HUES6 (cell line): ENCODE measurements at regions not wholly inside any gene's neighbourhood (a gene's known extent, or its start where the extent isn't known, plus 50 kb on each side); places are given as distances from the start of the nearest gene placed in this dataset.
"Not testable (repeated sequence)": the region's sequence is repeated elsewhere in the genome, so short reads cannot be mapped to it uniquely, and the experiment has no call there.

Source experiments
- H3K27ac ChIP-seq: 2 replicates; pipeline ENCODE4 v1.7.0; 2013; ENCODE audit warnings: low read depth, mild to moderate bottlenecking, low read length, inconsistent platforms
- H3K27me3 ChIP-seq: 2 replicates; pipeline ENCODE4 v1.6.1; 2013; ENCODE audit warnings: low read length; ENCODE audit not compliant: control insufficient read depth, insufficient read depth
- H3K36me3 ChIP-seq: 2 replicates; pipeline ENCODE4 v1.6.1; 2013; ENCODE audit warnings: low read length; ENCODE audit not compliant: control insufficient read depth, insufficient read depth
- H3K4me1 ChIP-seq: 2 replicates; pipeline ENCODE4 v1.6.1; 2013; ENCODE audit warnings: low read length; ENCODE audit not compliant: control insufficient read depth, insufficient read depth
- H3K4me3 ChIP-seq: 2 replicates; pipeline ENCODE4 v1.5.1; 2013; ENCODE audit warnings: low read depth, low read length
- H3K9ac ChIP-seq: one replicate; pipeline ENCODE4 v1.6.1; 2013; ENCODE audit warnings: mild to moderate bottlenecking, low read length
- H3K9me3 ChIP-seq: 2 replicates; pipeline ENCODE4 v1.6.1; 2013; ENCODE audit warnings: low read depth, low read length; ENCODE audit not compliant: control insufficient read depth, insufficient read depth

DNA sequence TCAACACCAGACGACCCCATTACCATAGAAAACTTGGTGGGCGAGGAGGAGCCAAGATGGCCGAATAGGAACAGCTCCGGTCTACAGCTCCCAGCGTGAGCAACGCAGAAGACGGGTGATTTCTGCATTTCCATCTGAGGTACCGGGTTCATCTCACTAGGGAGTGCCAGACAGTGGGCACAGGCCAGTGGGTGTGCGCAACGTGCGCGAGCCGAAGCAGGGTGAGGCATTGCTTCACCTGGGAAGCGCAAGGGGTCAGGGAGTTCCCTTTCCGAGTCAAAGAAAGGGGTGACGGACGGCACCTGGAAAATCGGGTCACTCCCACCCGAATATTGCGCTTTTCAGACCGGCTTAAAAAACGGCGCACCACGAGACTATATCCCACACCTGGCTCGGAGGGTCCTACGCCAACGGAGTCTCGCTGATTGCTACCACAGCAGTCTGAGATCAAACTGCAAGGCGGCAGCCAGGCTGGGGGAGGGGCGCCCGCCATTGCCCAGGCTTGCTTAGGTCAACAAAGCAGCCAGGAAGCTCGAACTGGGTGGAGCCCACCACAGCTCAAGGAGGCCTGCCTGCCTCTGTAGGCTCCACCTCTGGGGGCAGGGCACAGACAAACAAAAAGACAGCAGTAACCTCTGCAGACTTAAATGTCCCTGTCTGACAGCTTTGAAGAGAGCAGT lies 2000.1 kb upstream of the CELF4 start:
- not testable (repeated sequence) for H3K27ac ChIP-seq, H3K9ac ChIP-seq, H3K4me1 ChIP-seq, H3K4me3 ChIP-seq, H3K27me3 ChIP-seq, H3K36me3 ChIP-seq, H3K9me3 ChIP-seq

DNA sequence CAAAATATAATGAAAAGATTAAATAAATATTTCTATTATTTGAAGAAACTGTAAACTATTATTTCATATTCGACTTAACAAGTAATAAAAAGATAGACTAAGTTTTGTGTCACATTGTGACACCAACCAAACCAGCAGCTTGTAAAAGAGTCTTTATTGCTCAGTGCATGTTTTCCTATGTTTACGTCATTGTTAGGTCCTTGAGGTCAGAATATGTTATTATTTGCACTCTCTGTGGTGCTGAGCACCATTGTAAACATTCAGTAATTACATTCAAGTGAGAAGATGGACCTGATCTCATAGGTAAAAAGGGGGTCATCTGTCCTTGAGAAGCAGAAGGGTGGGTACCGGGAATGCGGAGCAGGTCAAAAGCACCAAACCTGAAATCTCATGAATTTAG lies 1999.1 kb upstream of the CELF4 start:
- H3K27ac ChIP-seq, result no peak overlapping the region
- H3K4me1 ChIP-seq, result peaks cover 6% of the 10 kb centered on the region; the same call in 1 of the 2 replicates
- no peaks in the 10 kb centered on the region for H3K27me3 ChIP-seq
- no peak overlapping the region for H3K4me3 ChIP-seq
- no peak overlapping the region for H3K9ac ChIP-seq
- H3K9me3 ChIP-seq, result no peaks in the 10 kb centered on the region
- H3K36me3 ChIP-seq, result no peaks in the 10 kb centered on the region

DNA sequence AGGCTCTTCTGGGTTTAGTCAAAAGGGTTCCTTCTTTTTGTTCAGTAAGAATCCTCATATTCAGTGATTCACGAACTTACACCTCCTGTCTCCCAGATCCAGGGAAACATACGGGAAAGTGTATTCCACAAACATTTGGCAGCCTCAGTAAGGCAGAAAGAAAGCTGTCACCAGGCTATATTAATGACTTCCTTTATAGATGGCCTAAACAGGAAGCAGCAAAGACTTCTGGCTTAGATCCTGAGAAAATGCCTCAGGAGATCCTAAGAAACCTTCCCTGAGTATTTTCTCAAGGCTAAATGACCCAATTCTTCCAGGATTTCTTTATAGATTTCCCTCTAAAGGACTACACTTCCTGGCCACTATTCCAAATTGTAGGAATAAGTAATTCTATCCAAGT lies 1995.5 kb upstream of the CELF4 start:
- H3K27ac ChIP-seq, result no peak overlapping the region
- no peaks in the 10 kb centered on the region for H3K27me3 ChIP-seq
- H3K36me3 ChIP-seq, result no peaks in the 10 kb centered on the region
- no peak overlapping the region for H3K9ac ChIP-seq
- H3K9me3 ChIP-seq, result no peaks in the 10 kb centered on the region
- H3K4me3 ChIP-seq, result no peak overlapping the region
- H3K4me1 ChIP-seq, result peaks cover 6% of the 10 kb centered on the region; the same call in 1 of the 2 replicates

DNA sequence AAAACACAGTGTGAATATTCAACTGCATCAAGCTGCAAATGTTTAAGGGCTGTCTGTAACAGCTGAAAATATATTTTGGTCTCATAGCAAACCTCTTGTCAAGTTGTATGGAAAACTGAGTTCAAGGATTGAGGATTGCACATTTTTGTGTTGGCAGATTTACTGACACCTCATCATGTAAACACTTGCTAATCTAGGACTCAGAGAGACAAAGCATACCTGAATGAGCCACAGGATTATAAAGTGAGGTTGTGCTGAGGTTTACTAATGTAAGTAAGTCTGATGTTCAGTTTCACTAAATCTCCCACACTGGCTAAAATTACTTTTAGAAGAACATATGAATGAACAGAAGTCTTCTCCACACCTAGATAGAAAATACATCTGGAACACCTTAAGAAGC lies 1993.1 kb upstream of the CELF4 start:
- Histone ChIP-seq H3K9me3 (no peaks in the 10 kb centered on the region), H3K27ac (no peak overlapping the region), H3K4me3 (no peak overlapping the region), H3K4me1 (no peaks in the 10 kb centered on the region), H3K36me3 (no peaks in the 10 kb centered on the region), H3K9ac (no peak overlapping the region), H3K27me3 (no peaks in the 10 kb centered on the region)

DNA sequence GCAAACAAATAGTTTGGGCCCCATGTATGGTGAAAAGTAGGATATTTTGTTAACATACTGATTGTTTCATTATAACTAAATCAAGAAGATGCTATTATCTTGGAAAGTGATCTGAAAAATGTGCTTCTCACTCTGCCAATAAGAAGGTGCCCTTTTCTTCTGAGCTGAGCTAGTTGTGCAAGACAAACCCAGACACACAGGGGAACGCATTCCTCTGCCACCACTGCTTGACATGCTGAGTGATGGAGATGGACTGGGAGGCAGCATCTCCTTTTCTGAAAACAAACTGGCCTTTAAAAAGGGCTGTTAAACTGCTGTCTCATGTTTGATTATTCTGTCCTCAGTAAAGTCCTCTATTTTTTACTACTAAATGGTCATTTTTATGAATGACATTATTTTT lies 1989.9 kb upstream of the CELF4 start:
- Histone ChIP-seq H3K27me3 (no peaks in the 10 kb centered on the region), H3K27ac (no peak overlapping the region), H3K9ac (no peak overlapping the region), H3K4me3 (no peak overlapping the region), H3K36me3 (no peaks in the 10 kb centered on the region), H3K4me1 (no peaks in the 10 kb centered on the region), H3K9me3 (0 out of 2 replicates have a peak, but pooled peaks cover 4% of the 10 kb centered on the region)

DNA sequence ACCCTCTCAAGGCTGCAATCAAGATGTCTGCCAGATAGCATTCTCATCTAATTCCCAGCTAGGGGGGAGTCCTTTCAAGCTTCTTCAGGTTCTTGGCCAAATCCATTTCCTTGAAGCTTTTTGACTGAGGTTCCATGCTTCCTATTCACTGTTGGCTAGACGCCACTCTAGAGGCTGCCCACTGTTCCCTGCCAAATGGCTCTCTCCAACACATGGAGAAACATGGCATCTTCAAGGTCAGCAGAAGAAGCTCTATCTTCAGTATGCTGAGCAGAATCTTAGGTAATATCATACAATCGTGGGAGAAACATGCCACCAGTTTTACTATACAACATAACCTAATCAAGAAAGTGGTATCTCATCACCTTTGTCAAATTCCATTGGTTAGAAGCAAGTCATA lies 1985.1 kb upstream of the CELF4 start:
- H3K9ac ChIP-seq, result no peak overlapping the region

DNA sequence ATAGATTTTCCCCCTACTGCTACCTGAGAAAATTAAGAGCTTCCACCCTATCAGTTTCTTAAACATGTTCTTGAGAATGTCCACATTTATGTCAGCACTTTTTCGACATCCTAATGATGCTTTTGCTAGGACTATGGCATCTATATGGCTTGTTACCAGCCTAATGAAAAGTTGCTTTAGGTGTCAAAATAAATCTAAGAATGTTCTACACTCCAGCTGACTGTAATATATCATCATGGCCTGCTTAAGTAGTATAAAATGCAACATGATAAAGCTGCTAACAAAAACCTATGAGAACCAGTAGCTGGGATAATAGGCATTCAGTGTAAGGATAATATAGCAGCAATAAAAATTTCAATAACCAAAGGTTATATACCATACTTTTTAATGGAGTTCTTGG lies 1983.5 kb upstream of the CELF4 start:
- H3K36me3 ChIP-seq, result no peaks in the 10 kb centered on the region
- no peaks in the 10 kb centered on the region for H3K27me3 ChIP-seq
- H3K9me3 ChIP-seq, result 0 out of 2 replicates have a peak, but pooled peaks cover 4% of the 10 kb centered on the region
- H3K4me3 ChIP-seq, result no peak overlapping the region
- no peak overlapping the region for H3K9ac ChIP-seq
- no peak overlapping the region for H3K27ac ChIP-seq
- H3K4me1 ChIP-seq, result no peaks in the 10 kb centered on the region

More for the DNA sequence above, 1985.1 kb upstream of the CELF4 start:
- Histone ChIP-seq H3K36me3 (no peaks in the 10 kb centered on the region), H3K27me3 (no peaks in the 10 kb centered on the region), H3K27ac (no peak overlapping the region), H3K4me3 (no peak overlapping the region), H3K4me1 (no peaks in the 10 kb centered on the region), H3K9me3 (0 out of 2 replicates have a peak, but pooled peaks cover 4% of the 10 kb centered on the region)

DNA sequence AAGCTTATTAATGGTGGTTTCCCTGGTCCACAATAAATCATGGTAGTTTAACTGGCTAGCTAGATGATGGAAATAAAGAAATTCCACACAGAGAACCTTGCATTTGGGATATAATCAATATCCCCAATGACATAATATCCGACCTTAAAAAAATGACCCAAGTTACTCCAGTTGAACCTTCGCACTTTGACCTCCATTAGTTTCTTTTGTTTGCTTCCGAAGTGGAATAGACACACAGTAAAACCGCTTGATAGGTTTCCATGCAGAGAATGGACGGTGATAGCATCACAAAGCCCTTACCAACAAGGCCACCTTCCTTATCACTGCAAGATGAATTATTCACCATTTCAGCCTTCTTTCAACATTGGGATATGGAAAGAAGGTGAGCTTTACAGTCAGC lies 1966.1 kb upstream of the CELF4 start:
- H3K4me3 ChIP-seq, result no peak overlapping the region
- H3K9me3 ChIP-seq, result no peaks in the 10 kb centered on the region
- no peaks in the 10 kb centered on the region for H3K36me3 ChIP-seq
- no peak overlapping the region for H3K9ac ChIP-seq
- H3K27me3 ChIP-seq, result no peaks in the 10 kb centered on the region
- no peaks in the 10 kb centered on the region for H3K4me1 ChIP-seq
- H3K27ac ChIP-seq, result no peak overlapping the region

DNA sequence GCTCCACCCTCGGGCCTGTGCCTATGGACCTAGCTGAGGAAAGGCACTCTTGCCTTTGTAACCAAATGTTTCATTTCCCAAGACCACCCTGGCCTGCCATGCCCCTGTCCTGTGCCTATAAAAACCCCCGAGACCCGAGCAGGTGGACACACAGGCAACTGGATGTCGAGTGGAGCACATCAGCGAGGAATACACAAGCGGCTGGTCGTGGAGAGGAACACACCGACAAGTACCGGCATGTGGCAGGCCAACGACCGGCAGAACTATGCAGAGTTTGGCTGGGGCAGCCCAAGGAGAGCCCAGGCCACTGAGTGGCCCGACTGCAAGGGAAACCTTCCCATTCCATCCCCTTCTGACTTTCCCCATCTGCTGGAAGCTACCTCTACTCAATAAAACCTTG lies 1963.8 kb upstream of the CELF4 start:
- no peak overlapping the region for H3K4me3 ChIP-seq
- H3K4me1 ChIP-seq, result no peaks in the 10 kb centered on the region
- no peaks in the 10 kb centered on the region for H3K36me3 ChIP-seq
- no peaks in the 10 kb centered on the region for H3K9me3 ChIP-seq
- H3K27me3 ChIP-seq, result no peaks in the 10 kb centered on the region
- no peak overlapping the region for H3K27ac ChIP-seq
- no peak overlapping the region for H3K9ac ChIP-seq

DNA sequence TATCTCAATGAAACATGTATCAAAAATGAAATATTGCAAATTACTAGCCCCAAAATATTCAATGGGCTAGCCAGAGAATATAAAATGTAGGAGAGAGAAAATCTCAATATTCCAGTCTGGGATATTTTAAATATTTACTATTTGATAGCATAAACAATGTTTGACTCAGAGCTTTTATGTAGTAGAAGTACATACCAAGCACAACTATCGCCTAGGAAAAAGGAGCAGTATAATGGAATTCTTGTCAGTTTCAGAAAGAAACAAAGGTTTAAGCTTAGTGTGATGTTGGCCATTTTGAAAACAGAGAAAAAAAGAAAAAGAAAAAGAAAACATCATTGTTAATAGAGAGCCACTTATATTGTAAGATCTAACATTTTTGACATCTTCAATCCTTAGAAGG lies 1961.9 kb upstream of the CELF4 start:
- Histone ChIP-seq H3K36me3 (no peaks in the 10 kb centered on the region), H3K27ac (no peak overlapping the region), H3K9ac (no peak overlapping the region), H3K4me1 (no peaks in the 10 kb centered on the region), H3K27me3 (no peaks in the 10 kb centered on the region), H3K9me3 (no peaks in the 10 kb centered on the region), H3K4me3 (no peak overlapping the region)

DNA sequence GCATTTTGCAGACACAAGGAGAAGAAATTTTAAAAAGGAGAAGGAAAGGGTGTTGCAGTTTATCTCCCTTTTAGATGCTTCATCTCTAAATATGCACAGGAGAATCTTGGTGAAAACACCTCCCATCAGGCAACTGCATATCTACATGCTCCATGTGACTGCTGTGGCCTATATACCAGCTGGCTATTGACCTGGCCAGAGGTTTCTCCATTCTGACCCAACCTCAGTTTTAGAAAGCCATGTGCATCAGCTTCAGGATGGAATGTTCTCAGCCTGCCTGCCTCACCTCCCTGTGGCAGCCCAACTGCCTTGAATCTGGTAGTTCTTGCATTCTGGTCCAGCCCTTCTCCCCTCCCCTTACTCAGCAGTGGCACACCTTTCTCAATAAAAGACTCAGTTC lies 1958.8 kb upstream of the CELF4 start:
- Histone ChIP-seq H3K36me3 (no peaks in the 10 kb centered on the region), H3K9ac (no peak overlapping the region), H3K9me3 (no peaks in the 10 kb centered on the region), H3K27ac (no peak overlapping the region), H3K27me3 (no peaks in the 10 kb centered on the region), H3K4me3 (no peak overlapping the region), H3K4me1 (no peaks in the 10 kb centered on the region)

DNA sequence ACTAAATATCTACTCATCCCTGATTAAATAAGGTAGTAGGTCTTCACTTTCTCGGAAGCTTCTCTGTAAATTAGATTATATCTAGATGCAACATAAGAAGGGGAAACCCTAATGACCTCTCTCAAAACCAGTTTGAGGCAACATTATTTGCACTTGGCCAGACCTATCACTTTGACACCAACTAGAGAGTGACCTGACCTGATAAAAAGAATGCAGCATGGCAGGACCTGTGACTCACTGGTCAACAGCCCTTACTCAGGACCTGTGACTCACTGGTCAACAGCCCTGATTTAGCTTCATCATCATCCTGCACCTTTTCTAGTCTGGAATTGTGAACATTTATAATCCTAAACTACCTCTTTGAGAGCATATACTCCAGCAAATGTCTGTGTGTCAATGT lies 1957.7 kb upstream of the CELF4 start:
- Histone ChIP-seq H3K4me3 (no peak overlapping the region), H3K9me3 (no peaks in the 10 kb centered on the region), H3K4me1 (no peaks in the 10 kb centered on the region), H3K36me3 (no peaks in the 10 kb centered on the region), H3K27me3 (no peaks in the 10 kb centered on the region), H3K9ac (no peak overlapping the region), H3K27ac (no peak overlapping the region)
